Retinal pigment epithelial cell (primary cell): ENCODE measurements at regions not wholly inside any gene's neighbourhood (a gene's known extent, or its start where the extent isn't known, plus 50 kb on each side); places are given as distances from the start of the nearest gene placed in this dataset.

Experiments used
- DNase-seq: peaks from one replicate; pipeline ENCODE4 v3.0.0-alpha.2; 2010; ENCODE audit warnings: low read depth
- H3K4me3 ChIP-seq: 2 replicates; pipeline ENCODE4 v1.5.1; 2011; ENCODE audit warnings: mild to moderate bottlenecking, low read length, control low read depth, moderate library complexity
- TF ChIP-seq, protein P1 (sequence below): conservative IDR thresholded peaks from 2 replicates; pipeline ENCODE4 v1.5.1; 2011; ENCODE audit warnings: low read depth, low read length, control low read depth, inconsistent platforms

DNA sequence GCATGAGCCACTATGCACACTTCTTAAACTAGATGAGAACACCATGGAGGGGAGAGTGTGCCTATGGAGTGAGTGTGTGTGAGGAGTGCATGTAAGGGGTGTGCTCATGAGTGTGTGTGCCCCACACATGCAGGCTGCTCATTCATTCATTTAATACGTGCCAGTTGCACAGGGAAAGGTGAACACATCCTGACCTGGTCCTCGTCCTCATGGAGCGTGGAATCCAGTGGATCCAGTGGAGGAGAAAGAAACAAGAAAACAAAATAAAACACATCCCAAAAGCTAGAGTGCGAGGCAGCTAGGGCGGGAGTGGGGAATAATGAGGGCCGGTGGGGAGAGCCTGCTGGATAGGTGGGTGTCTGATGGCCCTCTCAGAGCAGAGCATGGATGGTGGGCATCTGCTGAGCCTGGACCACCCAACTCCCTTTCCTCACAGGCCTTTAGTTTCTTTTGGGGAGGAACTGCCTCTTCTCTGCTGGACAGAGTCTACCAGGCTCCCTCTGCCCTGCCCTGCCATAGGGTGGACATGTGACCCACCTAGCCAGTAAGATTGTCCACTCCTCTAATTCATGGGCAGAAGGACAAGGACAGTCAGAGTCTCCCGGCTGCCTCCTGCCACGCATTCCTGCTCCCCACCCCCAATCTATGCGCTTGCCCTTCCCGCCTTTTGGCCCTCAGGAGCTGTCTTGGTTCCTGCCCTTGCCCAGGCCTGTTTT lies 204.3 kb downstream of the RAB11FIP4 start:
- TF ChIP-seq, protein P1, sequence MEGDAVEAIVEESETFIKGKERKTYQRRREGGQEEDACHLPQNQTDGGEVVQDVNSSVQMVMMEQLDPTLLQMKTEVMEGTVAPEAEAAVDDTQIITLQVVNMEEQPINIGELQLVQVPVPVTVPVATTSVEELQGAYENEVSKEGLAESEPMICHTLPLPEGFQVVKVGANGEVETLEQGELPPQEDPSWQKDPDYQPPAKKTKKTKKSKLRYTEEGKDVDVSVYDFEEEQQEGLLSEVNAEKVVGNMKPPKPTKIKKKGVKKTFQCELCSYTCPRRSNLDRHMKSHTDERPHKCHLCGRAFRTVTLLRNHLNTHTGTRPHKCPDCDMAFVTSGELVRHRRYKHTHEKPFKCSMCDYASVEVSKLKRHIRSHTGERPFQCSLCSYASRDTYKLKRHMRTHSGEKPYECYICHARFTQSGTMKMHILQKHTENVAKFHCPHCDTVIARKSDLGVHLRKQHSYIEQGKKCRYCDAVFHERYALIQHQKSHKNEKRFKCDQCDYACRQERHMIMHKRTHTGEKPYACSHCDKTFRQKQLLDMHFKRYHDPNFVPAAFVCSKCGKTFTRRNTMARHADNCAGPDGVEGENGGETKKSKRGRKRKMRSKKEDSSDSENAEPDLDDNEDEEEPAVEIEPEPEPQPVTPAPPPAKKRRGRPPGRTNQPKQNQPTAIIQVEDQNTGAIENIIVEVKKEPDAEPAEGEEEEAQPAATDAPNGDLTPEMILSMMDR = no peak
- no peak for DNase-seq
- H3K4me3 ChIP-seq = no peak overlapping the region

DNA sequence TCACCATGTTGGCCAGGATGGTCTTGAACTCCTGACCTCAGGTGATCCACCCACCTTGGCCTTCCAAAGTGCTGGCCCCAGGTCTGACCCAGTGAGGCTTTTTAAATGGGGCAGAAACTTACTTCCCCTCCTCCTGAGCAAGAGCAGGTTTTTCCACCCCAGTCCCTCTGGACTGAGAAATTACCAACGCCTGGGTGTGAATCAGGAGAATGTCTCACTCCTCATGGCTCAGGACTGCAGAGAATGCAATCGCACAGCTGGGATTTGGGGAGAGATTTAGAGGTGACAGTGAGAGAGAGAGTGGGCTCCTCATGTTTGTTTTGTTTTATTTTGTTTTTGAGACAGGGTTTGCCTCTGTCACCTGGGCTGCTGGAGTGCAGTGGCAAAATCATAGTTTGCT lies 203.6 kb downstream of the RAB11FIP4 start:
- no peak overlapping the region for H3K4me3 ChIP-seq
- no peak for DNase-seq
- TF ChIP-seq, protein P1 = no peak

DNA sequence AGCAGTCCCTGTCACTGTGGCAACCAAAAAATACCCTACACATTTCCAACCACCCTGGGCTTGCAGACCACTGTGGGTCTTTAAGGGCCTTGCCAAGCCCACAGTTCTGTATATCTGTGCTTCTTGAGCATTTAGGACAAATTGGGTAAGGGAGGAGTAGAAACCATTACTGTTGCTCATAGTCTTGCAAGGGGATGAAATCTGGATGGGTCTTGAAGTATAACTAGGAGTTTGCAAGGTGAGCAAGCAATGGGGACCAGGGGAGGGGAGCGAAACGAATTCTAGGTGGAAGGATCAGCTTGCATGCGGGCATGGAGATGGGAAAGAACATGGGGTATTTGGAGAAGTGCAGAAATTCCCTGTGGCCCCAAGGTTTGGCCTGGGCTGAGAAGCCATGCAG lies 202.9 kb downstream of the RAB11FIP4 start:
- DNase-seq = no peak
- TF ChIP-seq, protein P1 = no peak
- H3K4me3 ChIP-seq = no peak overlapping the region

DNA sequence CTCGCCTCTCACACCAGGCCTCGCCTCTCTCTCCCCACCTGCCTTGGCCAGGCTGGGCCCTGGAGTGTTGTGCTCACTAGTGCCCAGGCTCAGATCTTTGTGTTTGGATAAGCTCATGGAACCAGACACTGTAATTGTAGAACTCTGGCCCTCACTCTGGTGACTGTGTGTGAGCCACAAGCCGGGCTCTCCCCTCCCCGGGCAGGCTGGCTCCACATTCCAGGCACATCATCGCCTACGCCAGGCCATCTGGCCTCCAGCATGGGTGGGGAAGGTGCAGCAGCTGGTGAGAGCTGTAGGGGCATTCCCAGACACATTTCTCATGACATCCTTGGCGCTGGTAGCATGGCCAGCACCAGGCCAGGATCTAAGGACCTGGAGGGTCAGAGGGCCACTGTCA lies 202.3 kb downstream of the RAB11FIP4 start:
- no peak overlapping the region for H3K4me3 ChIP-seq
- DNase-seq = no peak
- TF ChIP-seq, protein P1 = no peak

DNA sequence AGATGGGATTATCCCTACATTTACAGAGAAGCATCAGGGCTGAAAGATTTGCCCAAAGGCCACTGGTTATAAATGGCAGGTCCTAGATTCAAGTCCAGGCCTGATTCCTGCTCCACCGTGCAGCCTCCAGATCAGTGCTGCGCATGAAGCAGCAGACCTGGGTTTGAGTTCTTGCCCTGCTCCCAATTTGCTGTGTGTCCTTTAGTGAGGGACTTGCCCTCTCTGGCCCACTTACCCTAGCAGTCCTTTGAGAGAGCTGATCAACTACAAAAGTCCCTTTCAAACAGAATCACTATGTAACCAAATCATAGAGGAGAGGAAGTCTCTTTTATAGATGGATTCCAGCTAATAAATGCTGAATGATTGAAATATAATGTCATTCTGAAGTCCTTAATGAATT lies 200.4 kb downstream of the RAB11FIP4 start:
- no peak overlapping the region for H3K4me3 ChIP-seq
- TF ChIP-seq, protein P1 = no peak
- DNase-seq = no peak

DNA sequence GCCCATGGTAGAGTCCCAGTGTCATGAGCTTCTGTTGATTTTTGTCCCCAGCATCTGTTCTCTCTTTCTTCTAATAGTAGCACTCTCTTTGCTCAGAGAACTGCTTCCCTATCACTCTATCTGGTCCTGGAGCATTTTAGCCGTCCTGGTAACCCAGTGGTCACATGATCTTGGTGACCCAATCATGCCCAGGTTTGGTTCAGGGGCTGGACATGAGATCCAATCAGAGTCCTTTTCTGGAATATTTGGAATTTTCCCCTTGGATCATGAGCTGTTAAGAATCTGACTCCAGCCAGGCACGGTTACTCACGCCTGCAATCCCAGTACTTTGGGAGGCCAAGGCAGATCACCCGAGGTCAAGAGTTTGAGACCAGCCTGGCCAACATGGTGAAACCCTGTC lies 197.0 kb downstream of the RAB11FIP4 start:
- DNase-seq = no peak
- TF ChIP-seq, protein P1 = no peak
- H3K4me3 ChIP-seq = no peak overlapping the region

DNA sequence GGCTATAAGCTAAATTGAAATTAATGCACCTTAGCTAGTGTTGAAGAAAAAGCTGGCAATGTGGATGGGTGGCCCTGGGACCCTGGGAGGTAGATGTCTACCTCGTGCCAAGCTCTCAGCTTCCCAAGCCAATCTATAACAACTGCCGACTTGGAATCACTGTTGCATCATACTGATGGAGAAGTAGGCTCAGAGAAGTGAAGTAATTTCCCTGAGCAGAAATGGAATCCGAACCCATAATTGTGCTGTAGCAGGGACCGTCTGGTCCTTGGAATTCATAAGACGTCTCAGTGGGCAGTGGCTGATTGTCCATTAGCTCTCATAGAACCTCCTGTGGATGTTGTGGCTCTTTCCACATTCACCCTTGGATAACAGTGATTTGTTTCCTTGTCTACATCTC lies 196.6 kb downstream of the RAB11FIP4 start:
- DNase-seq = no peak
- TF ChIP-seq, protein P1 = no peak
- no peak overlapping the region for H3K4me3 ChIP-seq
